Tibial artery (tissue), 4 donors: ENCODE measurements at regions not wholly inside any gene's neighbourhood (a gene's known extent, or its start where the extent isn't known, plus 50 kb on each side); places are given as distances from the start of the nearest gene placed in this dataset.

Source experiments
- DNase-seq, 2 donors: peaks; one replicate each; pipeline ENCODE4 v3.0.0-alpha.2; 2019
- H3K27ac ChIP-seq, 2 donors: fragments of 200-600 bp; sonication (generic) in 1 of 2; 1 replicate in 1 of 2; 2 replicates in 1 of 2; pipeline ENCODE4 v1.5.1; 2018 to 2019; ENCODE audit warnings: mild to moderate bottlenecking in 1 of 2
- H3K27me3 ChIP-seq, 2 donors: fragments of 200-600 bp; sonication (generic) in 1 of 2; one replicate each; pipeline versions ENCODE4 v1.5.1 to v1.6.0; 2016 to 2019
- H3K36me3 ChIP-seq, 3 donors: fragments of 200-600 bp; sonication (generic) in 2 of 3; one replicate each; pipeline ENCODE4 v1.5.1; 2016 to 2019; ENCODE audit warnings: mild to moderate bottlenecking in 2 of 3
- H3K4me1 ChIP-seq, 4 donors: fragments of 200-600 bp; sonication (generic) in 2 of 4; 1 replicate in 3 of 4; 2 replicates in 1 of 4; pipeline ENCODE4 v1.5.1; 2016 to 2019
- H3K4me3 ChIP-seq, 2 donors: fragments of 200-600 bp; sonication (generic) in 1 of 2; 1 replicate in 1 of 2; 2 replicates in 1 of 2; pipeline ENCODE4 v1.5.1; 2018 to 2019; ENCODE audit warnings: mild to moderate bottlenecking in 2 of 2
- H3K9me3 ChIP-seq, 3 donors: fragments of 200-600 bp; sonication (generic) in 1 of 3; one replicate each; pipeline ENCODE4 v1.5.1; 2016 to 2019
- intact Hi-C: fragments of 100-400 bp; cut with DNase I; formaldehyde crosslinking; loops from one replicate; pipeline ENCODE4 v1.15.0; 2023; ENCODE audit warnings: low total_unique reads
- TF ChIP-seq, protein P1 (sequence below), 2 experiments: fragments of 200-600 bp in 1 of 2; fragments of 450-650 bp in 1 of 2; IDR thresholded peaks; one replicate each; pipeline ENCODE4 v1.5.1; 2017 to 2019; ENCODE audit warnings: antibody characterized with exemption in 2 of 2, mild to moderate bottlenecking in 1 of 2, moderate library complexity in 1 of 2

GRCh38 chr15:36234743-36235142, 344.7 kb upstream of the CDIN1 start:
- Histone ChIP-seq H3K27me3 (no peaks in the 10 kb centered on the region), H3K36me3 (no peaks in the 10 kb centered on the region), H3K9me3 (peaks cover 0 to 3% (median 0%) of the 10 kb centered on the region in 3 donors), H3K4me1 (peaks cover 0 to 12% (median 0%) of the 10 kb centered on the region in 4 donors), H3K4me3 (no peak overlapping the region), H3K27ac (no peak overlapping the region)
- TF ChIP-seq, protein P1, sequence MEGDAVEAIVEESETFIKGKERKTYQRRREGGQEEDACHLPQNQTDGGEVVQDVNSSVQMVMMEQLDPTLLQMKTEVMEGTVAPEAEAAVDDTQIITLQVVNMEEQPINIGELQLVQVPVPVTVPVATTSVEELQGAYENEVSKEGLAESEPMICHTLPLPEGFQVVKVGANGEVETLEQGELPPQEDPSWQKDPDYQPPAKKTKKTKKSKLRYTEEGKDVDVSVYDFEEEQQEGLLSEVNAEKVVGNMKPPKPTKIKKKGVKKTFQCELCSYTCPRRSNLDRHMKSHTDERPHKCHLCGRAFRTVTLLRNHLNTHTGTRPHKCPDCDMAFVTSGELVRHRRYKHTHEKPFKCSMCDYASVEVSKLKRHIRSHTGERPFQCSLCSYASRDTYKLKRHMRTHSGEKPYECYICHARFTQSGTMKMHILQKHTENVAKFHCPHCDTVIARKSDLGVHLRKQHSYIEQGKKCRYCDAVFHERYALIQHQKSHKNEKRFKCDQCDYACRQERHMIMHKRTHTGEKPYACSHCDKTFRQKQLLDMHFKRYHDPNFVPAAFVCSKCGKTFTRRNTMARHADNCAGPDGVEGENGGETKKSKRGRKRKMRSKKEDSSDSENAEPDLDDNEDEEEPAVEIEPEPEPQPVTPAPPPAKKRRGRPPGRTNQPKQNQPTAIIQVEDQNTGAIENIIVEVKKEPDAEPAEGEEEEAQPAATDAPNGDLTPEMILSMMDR (IDR thresholded peaks at IDR 0.05) = no peak
- intact Hi-C loops = no loop called here
- no peak for DNase-seq

GRCh38 chr15:36235173-36235572, 344.3 kb upstream of the CDIN1 start:
- intact Hi-C loops = no loop called here

DNA sequence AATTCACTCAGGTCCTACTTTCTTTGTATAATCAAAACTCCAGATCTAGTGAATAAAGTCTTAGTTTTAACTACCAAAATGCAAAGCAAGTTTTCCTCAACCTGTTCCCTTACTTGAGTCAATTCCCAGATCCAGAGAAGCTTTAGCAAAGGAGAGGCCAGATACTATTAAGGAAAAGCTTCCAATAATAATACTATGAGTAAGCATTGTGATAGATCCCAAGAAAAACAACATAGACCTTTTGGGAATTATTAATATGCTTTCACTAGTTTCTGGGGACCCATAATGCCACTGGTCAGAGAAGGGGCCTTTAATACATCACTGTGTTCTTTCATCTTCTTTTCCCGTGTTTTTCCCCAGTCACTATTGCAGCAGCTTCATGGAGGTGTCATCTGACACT, 339.9 kb upstream of the CDIN1 start:
- TF ChIP-seq, protein P1 (IDR thresholded peaks at IDR 0.05) = no peak
- Histone ChIP-seq H3K36me3 (no peaks in the 10 kb centered on the region), H3K4me3 (no peak overlapping the region), H3K9me3 (no peaks in the 10 kb centered on the region), H3K4me1 (peaks cover 0 to 15% (median 0%) of the 10 kb centered on the region in 4 donors), H3K27me3 (no peaks in the 10 kb centered on the region), H3K27ac (peak overlapping the region in 1 of 2 donors; percentile 32)
- no peak for DNase-seq
- intact Hi-C loops = no loop called here

More at GRCh38 chr15:36235173-36235572, 344.3 kb upstream of the CDIN1 start:
- TF ChIP-seq, protein P1 (IDR thresholded peaks at IDR 0.05) = no peak
- no peaks in the 10 kb centered on the region for H3K27me3 ChIP-seq
- H3K36me3 ChIP-seq = no peaks in the 10 kb centered on the region
- H3K4me3 ChIP-seq = no peak overlapping the region
- DNase-seq = no peak
- H3K9me3 ChIP-seq = peaks cover 0 to 3% (median 0%) of the 10 kb centered on the region in 3 donors
- H3K27ac ChIP-seq = no peak overlapping the region
- peaks cover 0 to 15% (median 0%) of the 10 kb centered on the region in 4 donors for H3K4me1 ChIP-seq

- TF ChIP-seq, protein P1 (IDR thresholded peaks at IDR 0.05) = no peak
- Histone ChIP-seq H3K27me3 (no peaks in the 10 kb centered on the region), H3K9me3 (no peaks in the 10 kb centered on the region), H3K36me3 (no peaks in the 10 kb centered on the region), H3K27ac (no peak overlapping the region), H3K4me3 (no peak overlapping the region), H3K4me1 (no peaks in the 10 kb centered on the region)
- intact Hi-C loops = no loop called here
- DNase-seq = no peak
These were observed 328.0 kb upstream of the CDIN1 start for GRCh38 chr15:36251450-36251849.

GRCh38 chr15:36252146-36252711, 327.2 kb upstream of the CDIN1 start:
- no peaks in the 10 kb centered on the region for H3K4me1 ChIP-seq
- H3K9me3 ChIP-seq = no peaks in the 10 kb centered on the region
- TF ChIP-seq, protein P1 (IDR thresholded peaks at IDR 0.05) = no peak
- no peak overlapping the region for H3K27ac ChIP-seq
- intact Hi-C loops = no loop called here
- H3K27me3 ChIP-seq = no peaks in the 10 kb centered on the region
- H3K4me3 ChIP-seq = no peak overlapping the region
- no peaks in the 10 kb centered on the region for H3K36me3 ChIP-seq
- no peak for DNase-seq

- intact Hi-C loops = no loop called here
- TF ChIP-seq, protein P1 (IDR thresholded peaks at IDR 0.05) = no peak
- no peak overlapping the region for H3K4me3 ChIP-seq
These were observed 325.0 kb upstream of the CDIN1 start for GRCh38 chr15:36254426-36254825.

More at GRCh38 chr15:36254426-36254825, 325.0 kb upstream of the CDIN1 start:
- H3K27me3 ChIP-seq = no peaks in the 10 kb centered on the region
- no peaks in the 10 kb centered on the region for H3K9me3 ChIP-seq
- no peaks in the 10 kb centered on the region for H3K4me1 ChIP-seq
- H3K36me3 ChIP-seq = no peaks in the 10 kb centered on the region
- H3K27ac ChIP-seq = no peak overlapping the region
- no peak for DNase-seq
